Suprapubic skin (tissue), 4 donors: ENCODE measurements at regions not wholly inside any gene's neighbourhood (a gene's known extent, or its start where the extent isn't known, plus 50 kb on each side); places are given as distances from the start of the nearest gene placed in this dataset.

Source experiments
- CTCF ChIP-seq, 2 donors: fragments of 200-600 bp in 1 of 2; fragments of 450-650 bp in 1 of 2; sonication (generic) in 1 of 2; IDR thresholded peaks; one replicate each; pipeline ENCODE4 v1.5.1; 2016 to 2019; ENCODE audit warnings: antibody characterized with exemption in 2 of 2, mild to moderate bottlenecking in 1 of 2, moderate library complexity in 1 of 2
- EP300 ChIP-seq: sonication (generic); formaldehyde crosslinking; IDR thresholded peaks from one replicate; pipeline ENCODE4 v1.6.1; 2017; ENCODE audit warnings: antibody characterized with exemption
- POLR2AphosphoS5 ChIP-seq, 3 donors: sonication (generic); formaldehyde crosslinking; IDR thresholded peaks; one replicate each; pipeline ENCODE4 v1.6.1; 2017; ENCODE audit warnings: antibody characterized with exemption in 3 of 3

- TF ChIP-seq POLR2AphosphoS5 (IDR thresholded peaks at IDR 0.05) (no peak), CTCF (IDR thresholded peaks at IDR 0.05) (no peak), EP300 (no peak)
Observed at GRCh38 chr10:129335942-129336341, 131.1 kb upstream of the MGMT start.
